ENCODE measurements at regions not wholly inside any gene's neighbourhood (a gene's known extent, or its start where the extent isn't known, plus 50 kb on each side); places are given as distances from the start of the nearest gene placed in this dataset.

DNA sequence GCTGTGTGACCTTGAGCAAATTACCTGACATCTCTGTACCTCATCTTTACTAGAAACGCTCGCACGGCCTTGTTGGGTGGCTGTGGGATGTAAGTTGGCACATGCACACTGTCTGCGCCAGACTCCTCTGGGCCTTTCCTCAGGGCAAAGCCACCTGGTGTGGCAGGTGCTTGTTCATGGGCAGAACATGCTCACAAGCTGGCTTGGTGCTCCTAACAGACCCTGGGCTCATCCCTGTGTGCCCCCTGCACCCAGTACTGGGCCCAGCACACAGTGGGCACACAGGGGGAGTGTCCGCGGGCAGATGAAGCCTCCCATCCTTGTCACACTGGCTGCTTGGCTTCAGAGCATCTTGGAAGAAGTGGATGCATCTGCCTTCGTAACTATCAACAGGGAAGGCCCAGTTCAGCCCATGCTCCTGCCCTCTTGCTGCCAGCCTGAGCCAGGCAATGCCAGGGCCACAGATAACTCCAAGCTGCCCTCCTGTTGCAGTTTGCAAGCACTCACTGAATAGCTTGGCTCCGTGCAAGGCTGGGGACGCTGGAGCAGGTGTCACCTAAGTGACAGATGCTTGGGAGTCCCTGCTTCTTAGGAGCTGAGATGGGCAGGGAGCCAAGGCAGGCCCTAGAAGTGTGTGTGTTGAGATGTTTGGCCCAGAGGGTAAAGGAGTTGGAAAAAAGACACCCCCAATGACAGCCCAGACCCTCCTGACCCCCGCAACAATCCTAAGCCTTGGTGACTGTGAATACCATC is 123.9 kb downstream of the TUBA3C start:
- Histone ChIP-seq H2BK120ac (ENCODE audit: low read depth, low read length) (no peak overlapping the region), H2BK20ac (ENCODE audit: low read depth, low read length) (no peak overlapping the region), H3K27me3 (ENCODE audit: control insufficient read depth, insufficient read depth, low read length) (no peaks in the 10 kb centered on the region), H3K9me3 (ENCODE audit: control insufficient read depth, insufficient read depth, low read length) (peaks cover 71% of the 10 kb centered on the region), H3K4me2 (ENCODE audit: low read depth, low read length) (no peak overlapping the region), H3K23ac (ENCODE audit: low read depth, low read length) (no peak overlapping the region), H4K20me1 (ENCODE audit: insufficient read depth, low read length) (no peaks in the 10 kb centered on the region), H2BK15ac (ENCODE audit: low read depth, low read length) (no peak overlapping the region), H4K91ac (ENCODE audit: insufficient read depth, low read depth, low read length) (no peak overlapping the region), H4K5ac (ENCODE audit: low read depth, low read length) (no peak overlapping the region), H3K4me3 (ENCODE audit: insufficient read depth, low read depth, low read length) (no peak overlapping the region), H2BK5ac (ENCODE audit: low read depth, low read length, poor library complexity, severe bottlenecking) (no peak overlapping the region), H3K9me1 (ENCODE audit: insufficient read depth, low read length) (no peaks in the 10 kb centered on the region), H2AFZ (replicated peaks; ENCODE audit: low read length, poor library complexity) (no peak overlapping the region), H3K9ac (ENCODE audit: low read depth, low read length) (no peak overlapping the region), H2AK9ac (replicated peaks; ENCODE audit: low read depth, low read length, poor library complexity) (peak overlapping the region; percentile 42), H2AK5ac (ENCODE audit: low read depth, low read length) (no peak overlapping the region), H3K4me1 (ENCODE audit: control insufficient read depth, insufficient read depth, low read length) (no peaks in the 10 kb centered on the region), H3K18ac (ENCODE audit: low read depth, low read length) (no peak overlapping the region), H4K8ac (ENCODE audit: low read depth in 2 of 2, low read length in 2 of 2) (no peak overlapping the region), H3K56ac (ENCODE audit: extremely low read depth, insufficient read depth, low read length) (no peak overlapping the region), H3K36me3 (ENCODE audit: control insufficient read depth, insufficient read depth, low read length) (no peaks in the 10 kb centered on the region), H3K4ac (ENCODE audit: low read depth, low read length) (no peak overlapping the region), H3K27ac (ENCODE audit: insufficient read depth, low read length) (no peak overlapping the region), H3K79me1 (ENCODE audit: low read depth in 1 of 2, low read length in 2 of 2) (no peaks in the 10 kb centered on the region), H3K14ac (replicated peaks; ENCODE audit: low read depth, low read length) (no peak overlapping the region)
- TF ChIP-seq, protein P1, sequence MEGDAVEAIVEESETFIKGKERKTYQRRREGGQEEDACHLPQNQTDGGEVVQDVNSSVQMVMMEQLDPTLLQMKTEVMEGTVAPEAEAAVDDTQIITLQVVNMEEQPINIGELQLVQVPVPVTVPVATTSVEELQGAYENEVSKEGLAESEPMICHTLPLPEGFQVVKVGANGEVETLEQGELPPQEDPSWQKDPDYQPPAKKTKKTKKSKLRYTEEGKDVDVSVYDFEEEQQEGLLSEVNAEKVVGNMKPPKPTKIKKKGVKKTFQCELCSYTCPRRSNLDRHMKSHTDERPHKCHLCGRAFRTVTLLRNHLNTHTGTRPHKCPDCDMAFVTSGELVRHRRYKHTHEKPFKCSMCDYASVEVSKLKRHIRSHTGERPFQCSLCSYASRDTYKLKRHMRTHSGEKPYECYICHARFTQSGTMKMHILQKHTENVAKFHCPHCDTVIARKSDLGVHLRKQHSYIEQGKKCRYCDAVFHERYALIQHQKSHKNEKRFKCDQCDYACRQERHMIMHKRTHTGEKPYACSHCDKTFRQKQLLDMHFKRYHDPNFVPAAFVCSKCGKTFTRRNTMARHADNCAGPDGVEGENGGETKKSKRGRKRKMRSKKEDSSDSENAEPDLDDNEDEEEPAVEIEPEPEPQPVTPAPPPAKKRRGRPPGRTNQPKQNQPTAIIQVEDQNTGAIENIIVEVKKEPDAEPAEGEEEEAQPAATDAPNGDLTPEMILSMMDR (conservative IDR thresholded peaks at IDR 0.05; ENCODE audit: low read depth, low read length), result no peak
- TF ChIP-seq RCOR1 (IDR thresholded peaks at IDR 0.05; ENCODE audit: insufficient replicate concordance, low read length) (no peak), BHLHE40 (IDR thresholded peaks at IDR 0.05; ENCODE audit: low read depth, low read length) (no peak), MXI1 (IDR thresholded peaks at IDR 0.05; ENCODE audit: borderline replicate concordance, low read depth, low read length) (no peak), SMC3 (IDR thresholded peaks at IDR 0.05; ENCODE audit: low read depth, low read length) (no peak), FOS (IDR thresholded peaks at IDR 0.05; ENCODE audit: low read depth, low read length) (no peak), NFE2L2 (IDR thresholded peaks at IDR 0.05; ENCODE audit: low read depth, low read length) (no peak), RAD21 (IDR thresholded peaks at IDR 0.05; ENCODE audit: low read length) (no peak), RFX5 (IDR thresholded peaks at IDR 0.05; ENCODE audit: low read depth, low read length) (no peak), CEBPB (IDR thresholded peaks at IDR 0.05; ENCODE audit: low read depth, low read length) (no peak), CHD1 (IDR thresholded peaks at IDR 0.05; ENCODE audit: low read depth, low read length) (no peak), MAFK (IDR thresholded peaks at IDR 0.05; ENCODE audit: low read depth, low read length) (no peak), MAZ (IDR thresholded peaks at IDR 0.05; ENCODE audit: borderline replicate concordance, low read depth, low read length) (no peak), POLR2A (IDR thresholded peaks at IDR 0.05; ENCODE audit: low read depth, low read length) (no peak)
- TF ChIP-seq, protein P2, sequence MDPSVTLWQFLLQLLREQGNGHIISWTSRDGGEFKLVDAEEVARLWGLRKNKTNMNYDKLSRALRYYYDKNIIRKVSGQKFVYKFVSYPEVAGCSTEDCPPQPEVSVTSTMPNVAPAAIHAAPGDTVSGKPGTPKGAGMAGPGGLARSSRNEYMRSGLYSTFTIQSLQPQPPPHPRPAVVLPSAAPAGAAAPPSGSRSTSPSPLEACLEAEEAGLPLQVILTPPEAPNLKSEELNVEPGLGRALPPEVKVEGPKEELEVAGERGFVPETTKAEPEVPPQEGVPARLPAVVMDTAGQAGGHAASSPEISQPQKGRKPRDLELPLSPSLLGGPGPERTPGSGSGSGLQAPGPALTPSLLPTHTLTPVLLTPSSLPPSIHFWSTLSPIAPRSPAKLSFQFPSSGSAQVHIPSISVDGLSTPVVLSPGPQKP (IDR thresholded peaks at IDR 0.05; ENCODE audit: borderline replicate concordance, low read depth, low read length), result no peak
- intact Hi-C loops (cut with micrococcal nuclease) (no loop called here), dilution Hi-C loops (cut with HindIII; ENCODE audit: low sequenced_read_pairs, unreplicated experiment) (no loop called here), in situ Hi-C loops (cut with MboI; ENCODE audit: low sequenced_read_pairs) (no loop called here)
- no TSS peak for BruUV-seq (replicated peaks)
- POLR2A ChIA-PET (ENCODE audit: unreplicated experiment), result no interaction called here
- CTCF ChIA-PET, result no interaction called here
- DNase-seq (no peak), ATAC-seq (ENCODE audit: low read depth) (no peak)
- WGBS, 2 experiments (ENCODE audit: extremely low coverage in 2 of 2, insufficient read length in 1 of 2), result 75% methylated on average over 4 of the region's 10 CpGs; no CpG with 5 or more reads in 1 of the 2 experiments
